ENCODE measurements at regions not wholly inside any gene's neighbourhood (a gene's known extent, or its start where the extent isn't known, plus 50 kb on each side); places are given as distances from the start of the nearest gene placed in this dataset.

DNA sequence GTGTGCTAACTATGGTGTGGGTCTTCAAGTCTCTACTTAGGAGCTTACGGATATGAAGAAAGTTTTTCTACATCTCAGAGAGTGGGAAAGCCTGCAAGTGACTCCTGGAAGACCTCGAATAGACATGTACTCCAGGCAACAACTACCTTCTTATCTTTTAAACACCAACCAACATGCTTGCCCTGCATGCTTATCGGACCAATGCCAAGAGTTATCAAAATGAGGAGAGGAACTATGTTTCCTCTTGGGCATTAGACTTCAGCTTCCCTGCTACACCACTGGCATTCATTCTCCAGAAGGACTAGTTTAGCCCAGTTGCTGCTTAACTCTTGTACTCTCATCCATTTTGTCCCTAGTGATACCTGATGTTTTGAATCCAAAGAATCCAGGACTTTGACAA lies 74.7 kb upstream of the MAN2A1 start:
- H3K9me3 Mint-ChIP-seq: no peaks in the 10 kb centered on the region
- TF ChIP-seq, protein P1, sequence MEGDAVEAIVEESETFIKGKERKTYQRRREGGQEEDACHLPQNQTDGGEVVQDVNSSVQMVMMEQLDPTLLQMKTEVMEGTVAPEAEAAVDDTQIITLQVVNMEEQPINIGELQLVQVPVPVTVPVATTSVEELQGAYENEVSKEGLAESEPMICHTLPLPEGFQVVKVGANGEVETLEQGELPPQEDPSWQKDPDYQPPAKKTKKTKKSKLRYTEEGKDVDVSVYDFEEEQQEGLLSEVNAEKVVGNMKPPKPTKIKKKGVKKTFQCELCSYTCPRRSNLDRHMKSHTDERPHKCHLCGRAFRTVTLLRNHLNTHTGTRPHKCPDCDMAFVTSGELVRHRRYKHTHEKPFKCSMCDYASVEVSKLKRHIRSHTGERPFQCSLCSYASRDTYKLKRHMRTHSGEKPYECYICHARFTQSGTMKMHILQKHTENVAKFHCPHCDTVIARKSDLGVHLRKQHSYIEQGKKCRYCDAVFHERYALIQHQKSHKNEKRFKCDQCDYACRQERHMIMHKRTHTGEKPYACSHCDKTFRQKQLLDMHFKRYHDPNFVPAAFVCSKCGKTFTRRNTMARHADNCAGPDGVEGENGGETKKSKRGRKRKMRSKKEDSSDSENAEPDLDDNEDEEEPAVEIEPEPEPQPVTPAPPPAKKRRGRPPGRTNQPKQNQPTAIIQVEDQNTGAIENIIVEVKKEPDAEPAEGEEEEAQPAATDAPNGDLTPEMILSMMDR (IDR thresholded peaks at IDR 0.05; ENCODE audit: unreplicated experiment): no peak
- H3K27ac Mint-ChIP-seq: no peak overlapping the region
- H3K36me3 Mint-ChIP-seq: no peaks in the 10 kb centered on the region
- no peak for DNase-seq (ENCODE audit: low spot score in 2 of 2, unreplicated experiment in 2 of 2)
- H3K4me3 Mint-ChIP-seq: no peak overlapping the region
- peaks cover 5% of the 10 kb centered on the region for H3K27me3 Mint-ChIP-seq (ENCODE audit: low read depth)
- H3K4me1 Mint-ChIP-seq: no peaks in the 10 kb centered on the region

DNA sequence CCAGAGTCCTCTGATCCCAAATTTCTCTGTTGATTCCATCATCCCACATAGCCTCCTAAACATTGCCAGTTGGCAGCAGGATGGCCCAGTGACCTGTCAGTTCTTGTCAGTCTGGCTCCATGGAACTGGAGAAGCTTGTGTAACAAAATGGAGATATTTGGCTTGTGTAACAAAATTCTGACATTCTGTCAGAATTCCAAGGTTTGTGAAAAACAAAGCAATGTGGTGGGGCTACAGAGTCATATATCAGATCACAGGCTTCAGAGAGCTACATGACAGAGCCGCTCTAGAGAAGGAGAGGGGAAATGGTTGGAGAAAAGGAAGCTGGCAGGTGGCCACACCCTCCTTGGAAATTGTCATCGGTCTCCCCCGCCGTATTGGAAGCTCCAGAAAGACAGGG lies 75.4 kb upstream of the MAN2A1 start:
- DNase-seq (ENCODE audit: low spot score in 2 of 2, unreplicated experiment in 2 of 2): no peak
- H3K27me3 Mint-ChIP-seq (ENCODE audit: low read depth): peaks cover 5% of the 10 kb centered on the region
- no peak overlapping the region for H3K27ac Mint-ChIP-seq
- H3K36me3 Mint-ChIP-seq: no peaks in the 10 kb centered on the region
- TF ChIP-seq, protein P1 (IDR thresholded peaks at IDR 0.05; ENCODE audit: unreplicated experiment): no peak
- no peaks in the 10 kb centered on the region for H3K9me3 Mint-ChIP-seq
- H3K4me3 Mint-ChIP-seq: no peak overlapping the region
- no peaks in the 10 kb centered on the region for H3K4me1 Mint-ChIP-seq

DNA sequence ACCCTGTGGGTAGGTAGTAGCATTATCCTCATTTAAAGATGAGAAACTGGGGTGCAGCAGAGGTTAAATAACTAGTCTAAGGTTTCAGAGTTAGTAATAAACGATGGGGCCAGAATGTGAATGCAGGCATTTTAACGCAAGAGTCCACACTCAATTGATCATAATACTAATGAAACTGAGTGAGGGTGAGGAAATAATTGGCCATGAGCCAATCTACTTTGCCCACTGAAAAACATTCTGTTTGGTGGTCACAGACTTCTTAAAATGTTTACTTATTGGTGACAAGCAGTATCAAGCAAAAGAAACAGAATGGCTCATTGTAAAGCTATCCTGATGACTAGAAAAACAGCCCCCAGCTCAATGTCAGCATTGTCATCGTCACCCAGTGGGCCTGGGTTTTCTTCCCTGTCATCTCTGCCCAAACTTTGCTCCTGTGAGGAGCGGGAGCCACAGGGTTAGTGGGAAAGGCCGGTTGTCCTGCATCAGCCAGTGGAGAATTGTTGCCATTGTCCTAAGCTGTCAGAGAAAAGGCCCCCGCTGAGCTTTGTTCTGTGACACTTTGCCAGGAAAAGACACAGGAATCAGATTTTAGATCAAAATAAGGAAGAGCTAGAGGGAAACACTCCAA lies 77.3 kb upstream of the MAN2A1 start:
- no peaks in the 10 kb centered on the region for H3K36me3 Mint-ChIP-seq
- TF ChIP-seq, protein P1 (IDR thresholded peaks at IDR 0.05; ENCODE audit: unreplicated experiment): no peak
- H3K4me3 Mint-ChIP-seq: no peak overlapping the region
- DNase-seq (ENCODE audit: low spot score in 2 of 2, unreplicated experiment in 2 of 2): no peak
- H3K4me1 Mint-ChIP-seq: no peaks in the 10 kb centered on the region
- no peak overlapping the region for H3K27ac Mint-ChIP-seq
- peaks cover 5% of the 10 kb centered on the region for H3K27me3 Mint-ChIP-seq (ENCODE audit: low read depth)
- H3K9me3 Mint-ChIP-seq: no peaks in the 10 kb centered on the region

DNA sequence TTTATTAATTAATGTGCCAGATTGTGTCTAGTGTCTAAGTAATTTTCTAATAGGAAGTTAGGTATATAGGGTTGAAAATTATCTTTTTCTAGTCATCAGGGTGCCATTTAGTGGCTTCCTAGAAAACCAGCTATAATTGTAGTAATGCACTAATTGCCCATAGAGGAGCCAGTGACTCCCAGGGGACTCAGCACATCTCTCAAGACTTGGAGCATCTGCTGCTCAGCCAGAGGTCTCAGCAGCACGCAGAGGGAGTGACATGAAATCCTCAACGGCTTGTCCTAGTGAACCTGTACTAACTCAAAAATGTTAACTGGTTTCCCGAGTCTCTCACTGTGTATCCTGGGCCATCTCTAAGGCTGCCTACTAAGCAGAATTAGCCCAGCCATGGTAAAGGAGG lies 78.2 kb upstream of the MAN2A1 start:
- Mint-ChIP-seq H3K4me1 (no peaks in the 10 kb centered on the region), H3K27ac (no peak overlapping the region), H3K4me3 (no peak overlapping the region), H3K27me3 (ENCODE audit: low read depth) (peaks cover 5% of the 10 kb centered on the region), H3K36me3 (no peaks in the 10 kb centered on the region), H3K9me3 (no peaks in the 10 kb centered on the region)
- DNase-seq (ENCODE audit: low spot score in 2 of 2, unreplicated experiment in 2 of 2): no peak
- TF ChIP-seq, protein P1 (IDR thresholded peaks at IDR 0.05; ENCODE audit: unreplicated experiment): no peak

DNA sequence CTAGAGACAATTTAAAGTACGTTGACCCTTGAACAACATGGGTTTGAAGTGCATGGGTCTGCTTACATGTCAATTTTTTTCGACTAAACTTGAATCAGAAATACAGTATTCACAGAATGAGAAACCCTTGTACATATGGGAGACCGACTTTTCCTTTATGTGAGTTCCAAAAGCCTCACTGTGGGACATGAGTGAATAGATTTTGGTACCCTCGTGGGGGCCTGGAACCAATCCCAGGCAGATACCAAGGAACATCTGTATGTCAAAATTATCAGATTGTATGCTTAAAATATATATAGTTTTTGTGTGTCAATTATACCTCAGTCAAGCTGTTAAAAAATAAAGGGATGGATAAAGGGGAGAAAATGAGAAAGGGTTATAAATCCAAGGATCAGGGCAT lies 78.7 kb upstream of the MAN2A1 start:
- Mint-ChIP-seq H3K27me3 (ENCODE audit: low read depth) (peaks cover 5% of the 10 kb centered on the region), H3K9me3 (no peaks in the 10 kb centered on the region), H3K4me3 (no peak overlapping the region), H3K4me1 (no peaks in the 10 kb centered on the region), H3K27ac (no peak overlapping the region), H3K36me3 (no peaks in the 10 kb centered on the region)
- DNase-seq (ENCODE audit: low spot score in 2 of 2, unreplicated experiment in 2 of 2): no peak
- TF ChIP-seq, protein P1 (IDR thresholded peaks at IDR 0.05; ENCODE audit: unreplicated experiment): no peak

DNA sequence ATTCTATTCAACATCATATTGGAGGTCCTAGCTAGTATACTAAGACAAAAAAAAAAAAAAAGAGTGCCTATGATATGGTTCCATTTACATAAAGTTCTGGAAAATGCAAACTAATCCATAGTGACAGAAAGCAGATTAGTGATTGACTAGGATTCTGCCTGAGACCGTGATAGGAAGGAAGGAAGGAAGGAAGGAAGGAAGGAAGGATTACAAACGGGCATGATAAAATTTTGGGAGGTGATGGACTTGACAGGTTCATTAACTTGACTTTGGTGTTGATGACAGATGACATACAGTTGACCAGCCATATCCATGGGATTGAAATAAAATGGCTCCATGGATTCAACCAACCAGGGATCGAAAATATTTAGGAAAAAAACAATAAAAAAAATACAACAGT lies 79.1 kb upstream of the MAN2A1 start:
- TF ChIP-seq, protein P1 (IDR thresholded peaks at IDR 0.05; ENCODE audit: unreplicated experiment): no peak
- peaks cover 4% of the 10 kb centered on the region for H3K27me3 Mint-ChIP-seq (ENCODE audit: low read depth)
- no peaks in the 10 kb centered on the region for H3K4me1 Mint-ChIP-seq
- H3K9me3 Mint-ChIP-seq: no peaks in the 10 kb centered on the region
- no peak overlapping the region for H3K27ac Mint-ChIP-seq
- H3K4me3 Mint-ChIP-seq: no peak overlapping the region
- no peaks in the 10 kb centered on the region for H3K36me3 Mint-ChIP-seq
- no peak for DNase-seq (ENCODE audit: low spot score in 2 of 2, unreplicated experiment in 2 of 2)

Measured in mesothelial cell of epicardium (in vitro differentiated cells).